Type B pancreatic cell (in vitro differentiated cells): ENCODE measurements at regions not wholly inside any gene's neighbourhood (a gene's known extent, or its start where the extent isn't known, plus 50 kb on each side); places are given as distances from the start of the nearest gene placed in this dataset.

Experiments
- DNase-seq: peaks from one replicate; pipeline ENCODE4 v3.0.0; 2021; ENCODE audit warnings: mixed read lengths; ENCODE audit not compliant: unreplicated experiment; ENCODE audit errors: extremely low spot score
- H3K27ac Mint-ChIP-seq: 2 replicates; pipeline ENCODE4 v1.8.0; 2021; ENCODE audit warnings: mild to moderate bottlenecking, mixed read lengths
- H3K27me3 Mint-ChIP-seq: 2 replicates; pipeline ENCODE4 v1.8.0; 2021; ENCODE audit warnings: mixed read lengths
- H3K36me3 Mint-ChIP-seq: 2 replicates; pipeline ENCODE4 v1.8.0; 2021; ENCODE audit warnings: mixed read lengths
- H3K4me1 Mint-ChIP-seq: one replicate; pipeline ENCODE4 v1.8.0; 2021; ENCODE audit warnings: mixed read lengths; ENCODE audit not compliant: unreplicated experiment
- H3K4me3 Mint-ChIP-seq: 2 replicates; pipeline ENCODE4 v1.8.0; 2021; ENCODE audit warnings: mild to moderate bottlenecking, mixed read lengths
- H3K9me3 Mint-ChIP-seq: 2 replicates; pipeline ENCODE4 v1.8.0; 2021; ENCODE audit warnings: mixed read lengths
- CTCF ChIP-seq: fragments of 200-600 bp; sonication (generic); conservative IDR thresholded peaks from 2 replicates; pipeline ENCODE4 v1.5.0; 2021; ENCODE audit warnings: antibody characterized with exemption, mild to moderate bottlenecking

GRCh38 chr22:48365386-48365785, 1462.3 kb downstream of the BRD1 start:
- H3K4me3 Mint-ChIP-seq: no peak overlapping the region
- H3K27ac Mint-ChIP-seq: no peak overlapping the region
- H3K4me1 Mint-ChIP-seq: peaks cover 5% of the 10 kb centered on the region
- no peak for TF ChIP-seq CTCF
- no peaks in the 10 kb centered on the region for H3K36me3 Mint-ChIP-seq
- DNase-seq: peak; percentile 59
- peaks cover 27% of the 10 kb centered on the region for H3K27me3 Mint-ChIP-seq
- no peaks in the 10 kb centered on the region for H3K9me3 Mint-ChIP-seq

GRCh38 chr22:48362721-48363404, 1464.8 kb downstream of the BRD1 start:
- peak; percentile 55 for DNase-seq
- no peak overlapping the region for H3K4me3 Mint-ChIP-seq
- TF ChIP-seq CTCF: no peak
- no peak overlapping the region for H3K27ac Mint-ChIP-seq
- H3K9me3 Mint-ChIP-seq: no peaks in the 10 kb centered on the region
- no peaks in the 10 kb centered on the region for H3K4me1 Mint-ChIP-seq
- H3K36me3 Mint-ChIP-seq: no peaks in the 10 kb centered on the region
- H3K27me3 Mint-ChIP-seq: peaks cover 20% of the 10 kb centered on the region

GRCh38 chr22:48361099-48361639, 1466.5 kb downstream of the BRD1 start:
- Mint-ChIP-seq H3K27me3 (peaks cover 31% of the 10 kb centered on the region), H3K27ac (no peak overlapping the region)
- DNase-seq: no peak

GRCh38 chr22:48359613-48359965, 1468.1 kb downstream of the BRD1 start:
- no peak overlapping the region for H3K4me3 Mint-ChIP-seq
- no peaks in the 10 kb centered on the region for H3K36me3 Mint-ChIP-seq
- H3K4me1 Mint-ChIP-seq: no peaks in the 10 kb centered on the region
- peaks cover 36% of the 10 kb centered on the region for H3K27me3 Mint-ChIP-seq
- DNase-seq: no peak
- TF ChIP-seq CTCF: no peak
- H3K27ac Mint-ChIP-seq: no peak overlapping the region
- H3K9me3 Mint-ChIP-seq: no peaks in the 10 kb centered on the region

More at GRCh38 chr22:48361099-48361639, 1466.5 kb downstream of the BRD1 start:
- Mint-ChIP-seq H3K36me3 (no peaks in the 10 kb centered on the region), H3K9me3 (no peaks in the 10 kb centered on the region), H3K4me1 (no peaks in the 10 kb centered on the region), H3K4me3 (no peak overlapping the region)
- TF ChIP-seq CTCF: no peak

GRCh38 chr22:48358886-48359612, 1468.6 kb downstream of the BRD1 start:
- Mint-ChIP-seq H3K4me1 (no peaks in the 10 kb centered on the region), H3K9me3 (no peaks in the 10 kb centered on the region), H3K27me3 (peaks cover 37% of the 10 kb centered on the region), H3K36me3 (no peaks in the 10 kb centered on the region), H3K4me3 (no peak overlapping the region), H3K27ac (no peak overlapping the region)
- no peak for DNase-seq
- no peak for TF ChIP-seq CTCF
